ENCODE measurements at regions not wholly inside any gene's neighbourhood (a gene's known extent, or its start where the extent isn't known, plus 50 kb on each side); places are given as distances from the start of the nearest gene placed in this dataset.

GRCh38 chr9:12314589-12314988 lies 378.6 kb upstream of the TYRP1 start:
- intact Hi-C loops (cut with micrococcal nuclease) = no loop called here
- Mint-ChIP-seq H3K4me3 (no peak overlapping the region), H3K4me1 (no peaks in the 10 kb centered on the region), H3K27me3 (no peaks in the 10 kb centered on the region), H3K9me3 (ENCODE audit: insufficient read depth) (peaks cover 8% of the 10 kb centered on the region), H3K27ac (no peak overlapping the region)
- no peaks in the 10 kb centered on the region for H4K20me1 ChIP-seq (ENCODE audit: control insufficient read depth, insufficient read depth, low read length, poor library complexity, severe bottlenecking)
- H3K4me3 ChIP-seq (ENCODE audit: control extremely low read depth in 1 of 5, extremely low read depth in 1 of 5, insufficient read depth in 1 of 5, low read depth in 2 of 5, low read length in 4 of 5) = no peak overlapping the region
- H3K36me3 ChIP-seq (replicated peaks in 1 of 2; ENCODE audit: control extremely low read depth in 1 of 2, control insufficient read depth in 1 of 2, extremely low read depth in 1 of 2, insufficient read depth in 2 of 2, low read length in 1 of 2) = no peaks in the 10 kb centered on the region
- H3K4me1 ChIP-seq (ENCODE audit: control insufficient read depth in 2 of 2, insufficient read depth in 2 of 2, low read length in 2 of 2) = no peaks in the 10 kb centered on the region
- ChIA-PET POLR2A (no interaction called here), CTCF (no interaction called here)
- DNase-seq (no peak), ATAC-seq (ENCODE audit: low read depth) (no peak)
- no peak overlapping the region for H3K4me2 ChIP-seq (replicated peaks; ENCODE audit: low read depth, low read length, poor library complexity, severe bottlenecking)
- no peak overlapping the region for H3K9ac ChIP-seq (ENCODE audit: low read length)
- no peak overlapping the region for H3K27ac ChIP-seq (ENCODE audit: low read length in 2 of 2)
- no peak overlapping the region for H2AFZ ChIP-seq (ENCODE audit: insufficient read depth, low read depth, low read length, poor library complexity, severe bottlenecking)
- H3K79me2 ChIP-seq (ENCODE audit: control insufficient read depth, insufficient read depth, low read length) = no peaks in the 10 kb centered on the region
- no peak for TF ChIP-seq EZH2 (IDR thresholded peaks at IDR 0.05; ENCODE audit: borderline replicate concordance, insufficient read depth, low read depth, low read length, poor library complexity, severe bottlenecking)
- no peak for TF ChIP-seq CTCF (IDR thresholded peaks at IDR 0.05)
- peaks cover 0 to 8% (median 0%) of the 10 kb centered on the region in 3 donors for H3K9me3 ChIP-seq (ENCODE audit: control extremely low read depth in 1 of 3, control insufficient read depth in 2 of 3, insufficient read depth in 1 of 3, low read length in 2 of 3)
- H3K27me3 ChIP-seq (replicated peaks in 1 of 4; ENCODE audit: control extremely low read depth in 1 of 4, control insufficient read depth in 3 of 4, insufficient read depth in 4 of 4, low read length in 3 of 4) = no peaks in the 10 kb centered on the region
- 63% methylated on average over 2 of the region's 4 CpGs for WGBS (ENCODE audit: insufficient coverage)

GRCh38 chr9:12318732-12319685 lies 374.2 kb upstream of the TYRP1 start:
- H2AFZ ChIP-seq (ENCODE audit: insufficient read depth, low read depth, low read length, poor library complexity, severe bottlenecking) = no peak overlapping the region
- H3K9me3 ChIP-seq (ENCODE audit: control extremely low read depth in 1 of 3, control insufficient read depth in 2 of 3, insufficient read depth in 1 of 3, low read length in 2 of 3) = peaks cover 0 to 8% (median 0%) of the 10 kb centered on the region in 3 donors
- Mint-ChIP-seq H3K27ac (no peak overlapping the region), H3K27me3 (no peaks in the 10 kb centered on the region), H3K4me3 (no peak overlapping the region), H3K9me3 (ENCODE audit: insufficient read depth) (peaks cover 2% of the 10 kb centered on the region), H3K4me1 (no peaks in the 10 kb centered on the region)
- H4K20me1 ChIP-seq (ENCODE audit: control insufficient read depth, insufficient read depth, low read length, poor library complexity, severe bottlenecking) = no peaks in the 10 kb centered on the region
- no peaks in the 10 kb centered on the region for H3K27me3 ChIP-seq (replicated peaks in 1 of 4; ENCODE audit: control extremely low read depth in 1 of 4, control insufficient read depth in 3 of 4, insufficient read depth in 4 of 4, low read length in 3 of 4)
- no peak for ATAC-seq (ENCODE audit: low read depth)
- no peak overlapping the region for H3K4me3 ChIP-seq (ENCODE audit: control extremely low read depth in 1 of 5, extremely low read depth in 1 of 5, insufficient read depth in 1 of 5, low read depth in 2 of 5, low read length in 4 of 5)
- DNase-seq = no peak
- H3K36me3 ChIP-seq (replicated peaks in 1 of 2; ENCODE audit: control extremely low read depth in 1 of 2, control insufficient read depth in 1 of 2, extremely low read depth in 1 of 2, insufficient read depth in 2 of 2, low read length in 1 of 2) = no peaks in the 10 kb centered on the region
- no peak overlapping the region for H3K4me2 ChIP-seq (replicated peaks; ENCODE audit: low read depth, low read length, poor library complexity, severe bottlenecking)
- no peak overlapping the region for H3K27ac ChIP-seq (ENCODE audit: low read length in 2 of 2)
- 100% methylated on average over 1 of the region's 4 CpGs for WGBS (ENCODE audit: insufficient coverage)
- H3K9ac ChIP-seq (ENCODE audit: low read length) = no peak overlapping the region
- H3K79me2 ChIP-seq (ENCODE audit: control insufficient read depth, insufficient read depth, low read length) = no peaks in the 10 kb centered on the region
- POLR2A ChIA-PET = no interaction called here
- intact Hi-C loops (cut with micrococcal nuclease) = no loop called here
- TF ChIP-seq EZH2 (IDR thresholded peaks at IDR 0.05; ENCODE audit: borderline replicate concordance, insufficient read depth, low read depth, low read length, poor library complexity, severe bottlenecking) (no peak), CTCF (IDR thresholded peaks at IDR 0.05) (no peak)
- no peaks in the 10 kb centered on the region for H3K4me1 ChIP-seq (ENCODE audit: control insufficient read depth in 2 of 2, insufficient read depth in 2 of 2, low read length in 2 of 2)
- CTCF ChIA-PET = no interaction called here

Data from B cell (primary cell).